MM.1S (cell line): ENCODE measurements at regions not wholly inside any gene's neighbourhood (a gene's known extent, or its start where the extent isn't known, plus 50 kb on each side); places are given as distances from the start of the nearest gene placed in this dataset.

Source experiments
- DNase-seq: peaks from one replicate; pipeline ENCODE4 v3.0.0-alpha.2; 2015
- H2AFZ ChIP-seq: fragments of 300-600 bp; sonication (generic); 2 replicates; pipeline ENCODE4 v1.6.0; 2016; ENCODE audit warnings: antibody characterized with exemption, low read length
- H3F3A ChIP-seq: fragments of 300-600 bp; sonication (generic); 2 replicates; pipeline ENCODE4 v1.6.1; 2016; ENCODE audit warnings: mild to moderate bottlenecking, antibody characterized with exemption, low read length, moderate library complexity, mixed read lengths; ENCODE audit not compliant: insufficient read depth
- H3K27ac ChIP-seq: fragments of 300-600 bp; sonication (generic); 2 replicates; pipeline ENCODE4 v1.5.1; 2016; ENCODE audit warnings: mild to moderate bottlenecking, low read length
- H3K27me3 ChIP-seq: fragments of 300-600 bp; sonication (generic); replicated peaks from 2 replicates; pipeline ENCODE4 v1.6.0; 2016; ENCODE audit warnings: low read length; ENCODE audit not compliant: insufficient read depth
- H3K36me3 ChIP-seq: fragments of 300-600 bp; sonication (generic); replicated peaks from 2 replicates; pipeline ENCODE4 v1.6.1; 2016; ENCODE audit warnings: mild to moderate bottlenecking, low read length, mixed read lengths; ENCODE audit not compliant: insufficient read depth
- H3K4me1 ChIP-seq: fragments of 300-600 bp; sonication (generic); 2 replicates; pipeline ENCODE4 v1.6.1; 2016; ENCODE audit warnings: low read length, mixed read lengths
- H3K4me2 ChIP-seq: fragments of 300-600 bp; sonication (generic); 2 replicates; pipeline ENCODE4 v1.6.0; 2016; ENCODE audit warnings: low read depth, low read length
- H3K4me3 ChIP-seq: fragments of 300-600 bp; sonication (generic); 2 replicates; pipeline ENCODE4 v1.5.1; 2016; ENCODE audit warnings: low read length, mixed read lengths
- H3K79me2 ChIP-seq: fragments of 300-600 bp; sonication (generic); 2 replicates; pipeline ENCODE4 v1.6.1; 2016; ENCODE audit warnings: mixed run types, low read length, mixed read lengths
- H3K9ac ChIP-seq: fragments of 300-600 bp; sonication (generic); 2 replicates; pipeline ENCODE4 v1.6.1; 2016; ENCODE audit warnings: low read length, mixed read lengths
- H3K9me2 ChIP-seq: fragments of 300-600 bp; sonication (generic); replicated peaks from 2 replicates; pipeline ENCODE4 v1.6.1; 2016; ENCODE audit warnings: mild to moderate bottlenecking, low read length, mixed read lengths; ENCODE audit not compliant: insufficient read depth
- H3K9me3 ChIP-seq: fragments of 300-600 bp; sonication (generic); replicated peaks from 2 replicates; pipeline ENCODE4 v1.6.1; 2016; ENCODE audit warnings: mild to moderate bottlenecking, low read length, mixed read lengths; ENCODE audit not compliant: insufficient read depth
- H4K20me1 ChIP-seq: fragments of 300-600 bp; sonication (generic); 2 replicates; pipeline ENCODE4 v1.6.1; 2016; ENCODE audit warnings: mild to moderate bottlenecking, low read length, moderate library complexity, mixed read lengths; ENCODE audit not compliant: insufficient read depth
- EZH2 ChIP-seq: fragments of 300-600 bp; sonication (generic); optimal IDR thresholded peaks from 2 replicates; pipeline ENCODE3; 2017; ENCODE audit warnings: low read depth, mild to moderate bottlenecking, antibody characterized with exemption, low read length, mixed read lengths
- EZH2phosphoT487 ChIP-seq: fragments of 300-600 bp; sonication (generic); IDR thresholded peaks from 2 replicates; pipeline ENCODE4 v1.6.1; 2018; ENCODE audit warnings: antibody characterized with exemption, low read length
- TF ChIP-seq, protein P1 (sequence below): fragments of 300-600 bp; sonication (generic); IDR thresholded peaks from 2 replicates; pipeline ENCODE4 v1.5.1; 2016; ENCODE audit warnings: antibody characterized with exemption, low read length, mixed read lengths

DNA sequence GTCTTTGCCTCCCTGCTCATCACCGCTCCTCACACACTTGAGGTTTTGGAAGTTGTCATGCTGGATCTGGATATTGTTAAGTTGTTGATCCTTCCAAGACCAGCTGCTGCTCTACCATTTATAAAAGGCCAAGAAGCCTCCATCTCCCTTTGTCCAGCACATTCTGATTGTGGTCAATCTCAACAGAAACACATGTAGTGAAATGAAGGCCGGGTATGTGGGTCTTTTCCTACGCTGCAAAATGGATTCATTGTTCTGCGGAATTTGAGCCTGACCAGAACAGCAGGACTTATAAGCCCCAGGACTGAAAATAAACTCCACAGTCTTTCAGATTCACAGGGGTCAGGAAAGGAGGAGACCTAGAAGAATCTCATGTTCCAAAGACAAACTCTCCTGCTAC lies 238.4 kb downstream of the CMPK2 start:
- Histone ChIP-seq H3K36me3 (no peaks in the 10 kb centered on the region), H3K79me2 (no peaks in the 10 kb centered on the region), H2AFZ (no peak overlapping the region), H3F3A (no peaks in the 10 kb centered on the region), H3K27ac (no peak overlapping the region), H3K4me1 (no peaks in the 10 kb centered on the region), H3K9me3 (no peaks in the 10 kb centered on the region), H3K4me2 (no peak overlapping the region), H3K4me3 (no peak overlapping the region), H4K20me1 (no peaks in the 10 kb centered on the region), H3K9me2 (no peaks in the 10 kb centered on the region), H3K27me3 (no peaks in the 10 kb centered on the region), H3K9ac (no peak overlapping the region)
- DNase-seq: no peak
- TF ChIP-seq EZH2 (no peak), EZH2phosphoT487 (no peak)
- TF ChIP-seq, protein P1, sequence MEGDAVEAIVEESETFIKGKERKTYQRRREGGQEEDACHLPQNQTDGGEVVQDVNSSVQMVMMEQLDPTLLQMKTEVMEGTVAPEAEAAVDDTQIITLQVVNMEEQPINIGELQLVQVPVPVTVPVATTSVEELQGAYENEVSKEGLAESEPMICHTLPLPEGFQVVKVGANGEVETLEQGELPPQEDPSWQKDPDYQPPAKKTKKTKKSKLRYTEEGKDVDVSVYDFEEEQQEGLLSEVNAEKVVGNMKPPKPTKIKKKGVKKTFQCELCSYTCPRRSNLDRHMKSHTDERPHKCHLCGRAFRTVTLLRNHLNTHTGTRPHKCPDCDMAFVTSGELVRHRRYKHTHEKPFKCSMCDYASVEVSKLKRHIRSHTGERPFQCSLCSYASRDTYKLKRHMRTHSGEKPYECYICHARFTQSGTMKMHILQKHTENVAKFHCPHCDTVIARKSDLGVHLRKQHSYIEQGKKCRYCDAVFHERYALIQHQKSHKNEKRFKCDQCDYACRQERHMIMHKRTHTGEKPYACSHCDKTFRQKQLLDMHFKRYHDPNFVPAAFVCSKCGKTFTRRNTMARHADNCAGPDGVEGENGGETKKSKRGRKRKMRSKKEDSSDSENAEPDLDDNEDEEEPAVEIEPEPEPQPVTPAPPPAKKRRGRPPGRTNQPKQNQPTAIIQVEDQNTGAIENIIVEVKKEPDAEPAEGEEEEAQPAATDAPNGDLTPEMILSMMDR: no peak

DNA sequence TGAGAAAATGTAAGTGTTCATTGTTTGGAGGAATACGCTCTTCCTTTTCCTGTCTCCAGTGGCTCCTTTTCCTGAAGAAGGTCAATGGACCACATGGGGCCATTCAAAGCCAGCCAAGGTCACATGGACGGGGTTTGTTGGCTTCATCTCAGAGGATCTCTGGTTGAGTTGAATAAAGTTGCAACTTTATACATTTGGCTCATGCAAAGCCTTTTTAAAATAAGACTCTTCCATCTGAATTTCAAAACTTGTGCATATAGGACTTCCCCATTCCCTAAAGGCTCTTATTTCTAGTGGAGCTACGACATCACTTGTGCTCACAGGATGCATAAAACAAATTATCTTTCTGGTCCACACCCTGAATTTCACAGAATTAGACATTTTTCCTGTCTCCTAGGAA lies 235.5 kb downstream of the CMPK2 start:
- H3K9ac ChIP-seq: no peak overlapping the region
- no peaks in the 10 kb centered on the region for H3K79me2 ChIP-seq
- DNase-seq: no peak

DNA sequence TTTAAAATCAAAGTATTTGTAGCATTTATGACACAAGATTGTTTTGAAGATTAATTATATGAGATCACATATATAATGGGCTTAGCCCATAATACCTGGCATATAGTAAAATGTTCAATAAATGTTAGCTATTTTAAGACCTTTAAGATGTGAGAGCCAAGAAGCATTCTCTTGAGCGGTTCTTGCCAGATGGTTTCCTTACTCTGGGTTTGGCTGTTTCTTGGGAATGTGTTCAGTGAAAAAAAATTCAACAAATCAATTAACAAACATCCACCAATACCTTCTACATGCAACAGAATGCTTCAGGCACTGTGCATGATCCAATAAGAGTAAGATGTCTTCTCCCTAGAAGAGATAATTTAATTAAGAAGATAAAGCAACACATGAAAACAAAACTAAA lies 230.4 kb downstream of the CMPK2 start:
- Histone ChIP-seq H3K9ac (no peak overlapping the region), H3K4me3 (no peak overlapping the region), H3K9me3 (no peaks in the 10 kb centered on the region), H4K20me1 (no peaks in the 10 kb centered on the region), H3K4me1 (no peaks in the 10 kb centered on the region), H3K27ac (no peak overlapping the region), H3K79me2 (no peaks in the 10 kb centered on the region), H3K9me2 (no peaks in the 10 kb centered on the region), H3K36me3 (no peaks in the 10 kb centered on the region), H2AFZ (no peak overlapping the region), H3K4me2 (no peak overlapping the region), H3K27me3 (no peaks in the 10 kb centered on the region), H3F3A (no peaks in the 10 kb centered on the region)
- DNase-seq: no peak
- TF ChIP-seq EZH2phosphoT487 (no peak), EZH2 (no peak)
- TF ChIP-seq, protein P1: no peak

More for the DNA sequence above, 235.5 kb downstream of the CMPK2 start:
- Histone ChIP-seq H3F3A (no peaks in the 10 kb centered on the region), H3K9me3 (no peaks in the 10 kb centered on the region), H3K4me1 (no peaks in the 10 kb centered on the region), H3K27ac (no peak overlapping the region), H2AFZ (no peak overlapping the region), H3K27me3 (no peaks in the 10 kb centered on the region), H3K9me2 (no peaks in the 10 kb centered on the region), H3K36me3 (no peaks in the 10 kb centered on the region), H3K4me2 (no peak overlapping the region), H4K20me1 (no peaks in the 10 kb centered on the region), H3K4me3 (no peak overlapping the region)
- no peak for TF ChIP-seq EZH2phosphoT487
- TF ChIP-seq, protein P1: no peak
- no peak for TF ChIP-seq EZH2
